Neural progenitor cell (in vitro differentiated cells): ENCODE measurements at regions not wholly inside any gene's neighbourhood (a gene's known extent, or its start where the extent isn't known, plus 50 kb on each side); places are given as distances from the start of the nearest gene placed in this dataset.

Experiments used
- EZH2 ChIP-seq: fragments of 200-600 bp; sonication (generic); IDR thresholded peaks from 2 replicates; pipeline ENCODE4 v1.6.1; 2017; ENCODE audit warnings: antibody characterized with exemption, mild to moderate bottlenecking, moderate library complexity
- TF ChIP-seq, protein P1 (sequence below): fragments of 200-600 bp; sonication (generic); IDR thresholded peaks from 2 replicates; pipeline ENCODE4 v1.5.1; 2017; ENCODE audit warnings: antibody characterized with exemption, mild to moderate bottlenecking

DNA sequence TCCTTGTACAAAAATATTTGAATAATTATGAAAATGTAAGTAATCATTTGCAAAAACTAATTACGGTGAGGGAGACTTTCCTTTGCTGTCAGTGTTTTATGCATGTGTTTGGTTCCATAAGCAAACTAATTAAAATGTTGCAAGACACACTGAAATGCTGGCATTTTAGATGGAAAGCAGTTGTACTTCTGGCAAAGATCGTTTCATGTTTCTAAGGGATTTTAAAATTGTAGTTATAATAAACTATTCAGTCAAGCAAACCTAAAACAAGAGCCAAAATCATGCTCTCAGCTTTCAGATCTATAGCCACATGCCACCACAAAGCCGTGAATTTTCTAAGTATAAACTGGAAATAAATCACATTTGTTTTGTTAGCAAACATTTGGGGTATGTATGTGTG lies 240.1 kb upstream of the ZNF385D start:
- TF ChIP-seq, protein P1, sequence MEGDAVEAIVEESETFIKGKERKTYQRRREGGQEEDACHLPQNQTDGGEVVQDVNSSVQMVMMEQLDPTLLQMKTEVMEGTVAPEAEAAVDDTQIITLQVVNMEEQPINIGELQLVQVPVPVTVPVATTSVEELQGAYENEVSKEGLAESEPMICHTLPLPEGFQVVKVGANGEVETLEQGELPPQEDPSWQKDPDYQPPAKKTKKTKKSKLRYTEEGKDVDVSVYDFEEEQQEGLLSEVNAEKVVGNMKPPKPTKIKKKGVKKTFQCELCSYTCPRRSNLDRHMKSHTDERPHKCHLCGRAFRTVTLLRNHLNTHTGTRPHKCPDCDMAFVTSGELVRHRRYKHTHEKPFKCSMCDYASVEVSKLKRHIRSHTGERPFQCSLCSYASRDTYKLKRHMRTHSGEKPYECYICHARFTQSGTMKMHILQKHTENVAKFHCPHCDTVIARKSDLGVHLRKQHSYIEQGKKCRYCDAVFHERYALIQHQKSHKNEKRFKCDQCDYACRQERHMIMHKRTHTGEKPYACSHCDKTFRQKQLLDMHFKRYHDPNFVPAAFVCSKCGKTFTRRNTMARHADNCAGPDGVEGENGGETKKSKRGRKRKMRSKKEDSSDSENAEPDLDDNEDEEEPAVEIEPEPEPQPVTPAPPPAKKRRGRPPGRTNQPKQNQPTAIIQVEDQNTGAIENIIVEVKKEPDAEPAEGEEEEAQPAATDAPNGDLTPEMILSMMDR: no peak
- no peak for TF ChIP-seq EZH2
